ENCODE measurements at regions not wholly inside any gene's neighbourhood (a gene's known extent, or its start where the extent isn't known, plus 50 kb on each side); places are given as distances from the start of the nearest gene placed in this dataset.

GRCh38 chr12:127688906-127689428, 578.0 kb upstream of the TMEM132C start:
- WGBS, 5 donors = 67 to 76% (median 69%) methylated on average over 5 of the region's 5 CpGs
- no peak for DNase-seq

GRCh38 chr12:127690161-127690560, 576.8 kb upstream of the TMEM132C start:
- Histone ChIP-seq H3K36me3 (no peaks in the 10 kb centered on the region), H3K4me3 (no peak overlapping the region), H3K9me3 (no peaks in the 10 kb centered on the region), H3K27me3 (no peaks in the 10 kb centered on the region), H3K27ac (no peak overlapping the region), H3K4me1 (no peaks in the 10 kb centered on the region)
- WGBS, 5 donors = 49 to 63% (median 63%) methylated on average over 5 of the region's 5 CpGs
- TF ChIP-seq POLR2A (IDR thresholded peaks at IDR 0.05) (no peak), POLR2AphosphoS5 (IDR thresholded peaks at IDR 0.05) (no peak), EP300 (IDR thresholded peaks at IDR 0.05) (no peak)
- intact Hi-C loops (cut with DNase I; ENCODE audit: low total_unique reads) = no loop called here
- DNase-seq = no peak

More at GRCh38 chr12:127688906-127689428, 578.0 kb upstream of the TMEM132C start:
- H3K9me3 ChIP-seq = no peaks in the 10 kb centered on the region
- no peak overlapping the region for H3K4me3 ChIP-seq
- no peaks in the 10 kb centered on the region for H3K27me3 ChIP-seq
- H3K36me3 ChIP-seq = no peaks in the 10 kb centered on the region
- intact Hi-C loops (cut with DNase I; ENCODE audit: low total_unique reads) = no loop called here
- TF ChIP-seq CTCF (IDR thresholded peaks at IDR 0.05) (no peak), POLR2AphosphoS5 (IDR thresholded peaks at IDR 0.05) (no peak), EP300 (IDR thresholded peaks at IDR 0.05) (no peak), POLR2A (IDR thresholded peaks at IDR 0.05) (no peak)
- no peak overlapping the region for H3K27ac ChIP-seq
- no peaks in the 10 kb centered on the region for H3K4me1 ChIP-seq

- Histone ChIP-seq H3K27ac (no peak overlapping the region), H3K4me1 (no peaks in the 10 kb centered on the region), H3K27me3 (no peaks in the 10 kb centered on the region), H3K4me3 (no peak overlapping the region), H3K36me3 (no peaks in the 10 kb centered on the region), H3K9me3 (peaks cover 0 to 10% (median 2%) of the 10 kb centered on the region in 4 donors)
- intact Hi-C loops (cut with DNase I; ENCODE audit: low total_unique reads) = no loop called here
- DNase-seq = no peak
- TF ChIP-seq POLR2A (IDR thresholded peaks at IDR 0.05) (no peak), EP300 (IDR thresholded peaks at IDR 0.05) (no peak), CTCF (IDR thresholded peaks at IDR 0.05) (no peak), POLR2AphosphoS5 (IDR thresholded peaks at IDR 0.05) (no peak)
Measured at GRCh38 chr12:127696963-127697362, 570.0 kb upstream of the TMEM132C start.

GRCh38 chr12:127703026-127703425, 563.9 kb upstream of the TMEM132C start:
- DNase-seq = no peak

More at GRCh38 chr12:127703026-127703425, 563.9 kb upstream of the TMEM132C start:
- no peaks in the 10 kb centered on the region for H3K4me1 ChIP-seq
- no peak overlapping the region for H3K4me3 ChIP-seq
- 60 to 79% (median 76%) methylated on average over 6 of the region's 6 CpGs for WGBS, 5 donors
- TF ChIP-seq EP300 (IDR thresholded peaks at IDR 0.05) = no peak
- TF ChIP-seq CTCF (IDR thresholded peaks at IDR 0.05) = no peak
- no peak for TF ChIP-seq POLR2A (IDR thresholded peaks at IDR 0.05)
- TF ChIP-seq POLR2AphosphoS5 (IDR thresholded peaks at IDR 0.05) = no peak
- no peaks in the 10 kb centered on the region for H3K27me3 ChIP-seq
- H3K36me3 ChIP-seq = no peaks in the 10 kb centered on the region
- no peak overlapping the region for H3K27ac ChIP-seq
- H3K9me3 ChIP-seq = peaks cover 0 to 10% (median 2%) of the 10 kb centered on the region in 4 donors
- intact Hi-C loops (cut with DNase I; ENCODE audit: low total_unique reads) = no loop called here

All from stomach (tissue), 8 donors.